GM12873 (cell line): ENCODE measurements at regions not wholly inside any gene's neighbourhood (a gene's known extent, or its start where the extent isn't known, plus 50 kb on each side); places are given as distances from the start of the nearest gene placed in this dataset.

Experiments used
- CTCF ChIP-seq: IDR thresholded peaks from 2 replicates; pipeline ENCODE4 v1.5.1; 2012; ENCODE audit warnings: low read depth, mild to moderate bottlenecking, moderate library complexity, low read length, control low read depth; ENCODE audit not compliant: insufficient read depth; ENCODE audit errors: missing control alignments

- TF ChIP-seq CTCF = no peak
These were observed 358.1 kb upstream of the PIK3R1 start for GRCh38 chr5:67857502-67857901.

GRCh38 chr5:67855523-67855922, 360.0 kb upstream of the PIK3R1 start:
- no peak for TF ChIP-seq CTCF

- TF ChIP-seq CTCF = no peak
These were observed 370.6 kb upstream of the PIK3R1 start for GRCh38 chr5:67844924-67845323.

GRCh38 chr5:67842806-67843205, 372.8 kb upstream of the PIK3R1 start:
- TF ChIP-seq CTCF = no peak

- no peak for TF ChIP-seq CTCF
These were observed 384.5 kb upstream of the PIK3R1 start for GRCh38 chr5:67831048-67831447.

GRCh38 chr5:67827541-67827940, 388.0 kb upstream of the PIK3R1 start:
- TF ChIP-seq CTCF = no peak

GRCh38 chr5:67824852-67825251, 390.7 kb upstream of the PIK3R1 start:
- TF ChIP-seq CTCF = no peak
